ENCODE measurements at regions not wholly inside any gene's neighbourhood (a gene's known extent, or its start where the extent isn't known, plus 50 kb on each side); places are given as distances from the start of the nearest gene placed in this dataset.

- DNase-seq (ENCODE audit: low spot score in 2 of 2): no peak
- H3K36me3 ChIP-seq: no peaks in the 10 kb centered on the region
- H3K27me3 ChIP-seq: no peaks in the 10 kb centered on the region
- H3K9me3 ChIP-seq: no peaks in the 10 kb centered on the region
- WGBS: 58% methylated on average over 4 of the region's 4 CpGs
- TF ChIP-seq CTCF (IDR thresholded peaks at IDR 0.05) (no peak), EP300 (IDR thresholded peaks at IDR 0.05) (no peak), POLR2A (IDR thresholded peaks at IDR 0.05) (no peak)
- H3K27ac ChIP-seq: no peak overlapping the region
- H3K4me1 ChIP-seq: no peaks in the 10 kb centered on the region
- H3K4me3 ChIP-seq: no peak overlapping the region
These were observed 409.1 kb upstream of the GRIA1 start for GRCh38 chr5:153081385-153081784.

- Histone ChIP-seq H3K9me3 (no peaks in the 10 kb centered on the region), H3K27ac (no peak overlapping the region), H3K4me3 (no peak overlapping the region), H3K27me3 (no peaks in the 10 kb centered on the region), H3K4me1 (no peaks in the 10 kb centered on the region), H3K36me3 (no peaks in the 10 kb centered on the region)
- TF ChIP-seq POLR2AphosphoS5 (IDR thresholded peaks at IDR 0.05) (no peak), POLR2A (IDR thresholded peaks at IDR 0.05) (no peak), EP300 (IDR thresholded peaks at IDR 0.05) (no peak), CTCF (IDR thresholded peaks at IDR 0.05) (no peak)
- WGBS: 52% methylated on average over 3 of the region's 3 CpGs
- no peak for DNase-seq (ENCODE audit: low spot score in 2 of 2)
These were observed 406.0 kb upstream of the GRIA1 start for GRCh38 chr5:153084511-153084910.

- Histone ChIP-seq H3K27me3 (no peaks in the 10 kb centered on the region), H3K4me3 (no peak overlapping the region), H3K4me1 (no peaks in the 10 kb centered on the region), H3K36me3 (no peaks in the 10 kb centered on the region), H3K27ac (no peak overlapping the region), H3K9me3 (no peaks in the 10 kb centered on the region)
- DNase-seq (ENCODE audit: low spot score in 2 of 2): no peak
- no peak for TF ChIP-seq POLR2AphosphoS5 (IDR thresholded peaks at IDR 0.05)
- no peak for TF ChIP-seq EP300 (IDR thresholded peaks at IDR 0.05)
- no peak for TF ChIP-seq CTCF (IDR thresholded peaks at IDR 0.05)
- no peak for TF ChIP-seq POLR2A (IDR thresholded peaks at IDR 0.05)
- WGBS: 59% methylated on average over 2 of the region's 2 CpGs
These were observed 404.0 kb upstream of the GRIA1 start for GRCh38 chr5:153086486-153086885.

GRCh38 chr5:153088538-153088937, 401.9 kb upstream of the GRIA1 start:
- Histone ChIP-seq H3K4me3 (no peak overlapping the region), H3K27ac (no peak overlapping the region), H3K4me1 (no peaks in the 10 kb centered on the region), H3K27me3 (no peaks in the 10 kb centered on the region), H3K9me3 (no peaks in the 10 kb centered on the region), H3K36me3 (no peaks in the 10 kb centered on the region)
- no peak for TF ChIP-seq POLR2A (IDR thresholded peaks at IDR 0.05)
- TF ChIP-seq CTCF (IDR thresholded peaks at IDR 0.05): no peak
- TF ChIP-seq EP300 (IDR thresholded peaks at IDR 0.05): no peak
- no peak for DNase-seq (ENCODE audit: low spot score in 2 of 2)
- 74% methylated on average over 1 of the region's 1 CpG for WGBS

GRCh38 chr5:153094333-153094732, 396.1 kb upstream of the GRIA1 start:
- DNase-seq (ENCODE audit: low spot score in 2 of 2): no peak
- no peaks in the 10 kb centered on the region for H3K9me3 ChIP-seq
- H3K27ac ChIP-seq: no peak overlapping the region
- WGBS: 81% methylated on average over 3 of the region's 3 CpGs
- H3K4me3 ChIP-seq: no peak overlapping the region
- H3K4me1 ChIP-seq: no peaks in the 10 kb centered on the region
- no peaks in the 10 kb centered on the region for H3K36me3 ChIP-seq
- no peaks in the 10 kb centered on the region for H3K27me3 ChIP-seq
- TF ChIP-seq POLR2A (IDR thresholded peaks at IDR 0.05): no peak
- TF ChIP-seq CTCF (IDR thresholded peaks at IDR 0.05): no peak
- TF ChIP-seq POLR2AphosphoS5 (IDR thresholded peaks at IDR 0.05): no peak
- TF ChIP-seq EP300 (IDR thresholded peaks at IDR 0.05): no peak
